Mucosa of descending colon (tissue), 3 donors: ENCODE measurements at regions not wholly inside any gene's neighbourhood (a gene's known extent, or its start where the extent isn't known, plus 50 kb on each side); places are given as distances from the start of the nearest gene placed in this dataset.
"Not testable (repeated sequence)": the region's sequence is repeated elsewhere in the genome, so short reads cannot be mapped to it uniquely, and the experiment has no call there.

Experiments
- ATAC-seq: fragments of 200-7000 bp; cut with Tn5 transposase; one replicate; pipeline ENCODE4 v1.9.1; 2020; ENCODE audit warnings: mild to moderate bottlenecking, moderate library complexity
- DNase-seq, 3 donors: peaks; one replicate each; pipeline ENCODE4 v3.0.0-alpha.2; 2020
- H3K36me3 ChIP-seq: fragments of 200-600 bp; one replicate; pipeline ENCODE4 v1.8.0; 2021; ENCODE audit warnings: low read depth, mild to moderate bottlenecking
- H3K4me1 ChIP-seq: fragments of 200-600 bp; one replicate; pipeline ENCODE4 v1.8.0; 2021; ENCODE audit warnings: low read depth, mild to moderate bottlenecking
- H3K4me3 ChIP-seq: fragments of 200-600 bp; one replicate; pipeline ENCODE4 v1.8.0; 2021; ENCODE audit warnings: mild to moderate bottlenecking
- H3K9me3 ChIP-seq: fragments of 200-600 bp; one replicate; pipeline ENCODE4 v1.8.0; 2021; ENCODE audit warnings: mild to moderate bottlenecking
- CTCF ChIP-seq: fragments of 200-600 bp; IDR thresholded peaks from one replicate; pipeline ENCODE4 v1.8.0; 2022; ENCODE audit warnings: antibody characterized with exemption, mild to moderate bottlenecking
- intact Hi-C, 2 donors: fragments of 100-400 bp; cut with DNase I in 1 of 2; cut with micrococcal nuclease in 1 of 2; formaldehyde crosslinking; loops; one replicate each; pipeline versions ENCODE4 v1.11.0 to v1.11.1; 2022; cut with DNase I, micrococcal nuclease
- donor health status: DM: no; HTN: no; CAD: no; lungs with moderate emphysema.
- donor health status: DM: no; HTN: no; CAD: no.
- donor health status: DM: no; HTN: yes; CAD: no.

- DNase-seq (no peak), ATAC-seq (no peak)
- no peak for TF ChIP-seq CTCF
- Histone ChIP-seq H3K4me3 (no peak overlapping the region), H3K9me3 (no peaks in the 10 kb centered on the region), H3K4me1 (no peaks in the 10 kb centered on the region), H3K36me3 (no peaks in the 10 kb centered on the region)
- intact Hi-C loops: no loop called here
These were observed 295.5 kb upstream of the BOD1L1 start for GRCh38 chr4:13922873-13923645.

DNA sequence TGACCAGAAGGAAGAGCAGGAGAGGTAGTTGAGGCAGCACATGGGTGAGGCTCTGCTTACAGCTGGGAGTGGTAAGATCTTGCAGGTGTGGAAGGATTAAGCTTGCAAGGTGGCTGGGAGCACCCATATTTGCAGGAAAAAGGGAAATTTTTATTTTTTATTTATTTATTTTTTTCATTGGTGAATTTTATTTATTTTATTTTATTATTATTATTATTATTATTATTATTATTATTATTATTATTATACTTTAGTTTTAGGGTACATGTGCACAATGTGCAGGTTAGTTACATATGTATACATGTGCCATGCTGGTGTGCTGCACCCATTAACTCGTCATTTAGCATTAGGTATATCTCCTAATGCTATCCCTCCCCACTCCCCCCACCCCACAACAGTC lies 297.4 kb upstream of the BOD1L1 start:
- DNase-seq, H3K9me3 ChIP-seq, H3K4me3 ChIP-seq, H3K4me1 ChIP-seq, ATAC-seq, intact Hi-C loops, H3K36me3 ChIP-seq: not testable (repeated sequence)

- no peak for ATAC-seq
- intact Hi-C loops: no loop called here
- no peak for DNase-seq
These were observed 300.7 kb upstream of the BOD1L1 start for GRCh38 chr4:13928214-13928613.

DNA sequence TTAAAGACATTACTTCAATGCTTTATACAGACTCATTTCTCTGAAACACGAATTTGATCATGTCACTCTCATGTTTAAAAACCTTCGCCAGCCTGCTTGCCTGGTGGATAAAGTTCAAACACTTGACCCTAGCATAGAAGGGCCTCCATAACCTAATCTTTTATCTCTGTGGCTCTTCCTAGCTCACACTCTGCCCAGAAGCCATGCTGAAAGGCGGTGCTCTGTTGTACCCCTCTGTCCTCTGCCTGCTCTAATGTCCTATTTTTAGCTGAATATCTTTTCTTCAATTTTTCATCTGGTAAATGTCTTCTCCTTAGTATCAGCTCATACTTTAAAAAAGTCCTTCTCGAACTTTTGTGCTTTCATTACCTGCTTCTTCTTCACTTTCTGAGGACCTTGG lies 302.6 kb upstream of the BOD1L1 start:
- TF ChIP-seq CTCF: no peak
- intact Hi-C loops: no loop called here
- no peaks in the 10 kb centered on the region for H3K4me1 ChIP-seq
- ATAC-seq (no peak), DNase-seq (no peak)
- H3K36me3 ChIP-seq: no peaks in the 10 kb centered on the region
- no peaks in the 10 kb centered on the region for H3K9me3 ChIP-seq
- H3K4me3 ChIP-seq: no peak overlapping the region

More at GRCh38 chr4:13928214-13928613, 300.7 kb upstream of the BOD1L1 start:
- no peaks in the 10 kb centered on the region for H3K9me3 ChIP-seq
- H3K36me3 ChIP-seq: no peaks in the 10 kb centered on the region
- H3K4me3 ChIP-seq: no peak overlapping the region
- H3K4me1 ChIP-seq: no peaks in the 10 kb centered on the region
- no peak for TF ChIP-seq CTCF

GRCh38 chr4:13933191-13933590 lies 305.7 kb upstream of the BOD1L1 start:
- ATAC-seq (no peak), DNase-seq (no peak)
- Histone ChIP-seq H3K9me3 (no peaks in the 10 kb centered on the region), H3K36me3 (no peaks in the 10 kb centered on the region), H3K4me1 (no peaks in the 10 kb centered on the region), H3K4me3 (no peak overlapping the region)
- no peak for TF ChIP-seq CTCF
- intact Hi-C loops: no loop called here

DNA sequence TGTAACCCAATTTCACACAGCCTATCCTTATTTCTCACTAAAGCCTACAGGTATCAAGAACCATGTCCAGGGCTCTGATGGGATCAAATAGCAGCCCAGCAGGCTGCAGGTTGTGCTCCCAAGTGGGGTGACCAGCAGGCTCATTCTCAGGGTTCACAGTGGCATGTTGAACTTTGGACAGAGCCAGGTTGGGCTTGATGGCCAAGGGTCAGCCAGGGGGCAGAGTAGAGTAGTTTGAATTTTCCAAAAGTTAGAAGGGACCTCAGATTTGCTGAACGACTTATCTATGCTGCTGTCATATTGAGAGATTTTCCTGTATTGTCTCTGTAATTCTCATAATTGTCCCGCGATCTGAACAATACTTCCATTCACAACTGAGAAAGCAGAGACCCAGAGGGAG lies 310.8 kb upstream of the BOD1L1 start:
- no peak for ATAC-seq
- Histone ChIP-seq H3K9me3 (no peaks in the 10 kb centered on the region), H3K36me3 (no peaks in the 10 kb centered on the region), H3K4me3 (no peak overlapping the region), H3K4me1 (no peaks in the 10 kb centered on the region)
- intact Hi-C loops: no loop called here
- no peak for TF ChIP-seq CTCF
- DNase-seq: no peak
